Dendritic cell treated with granulocyte-macrophage colony-stimulating factor and Interleukin-4, amounts not matched to agents 40 ng/mL and 50 ng/mL, for 4 days (primary cell): ENCODE measurements at regions not wholly inside any gene's neighbourhood (a gene's known extent, or its start where the extent isn't known, plus 50 kb on each side); places are given as distances from the start of the nearest gene placed in this dataset.

Experiments
- H3K27ac Mint-ChIP-seq: one replicate; pipeline ENCODE4 v1.8.0; 2022; ENCODE audit warnings: mild to moderate bottlenecking, mixed read lengths
- H3K27me3 Mint-ChIP-seq: one replicate; pipeline ENCODE4 v1.8.0; 2022; ENCODE audit warnings: mild to moderate bottlenecking, mixed read lengths
- H3K36me3 Mint-ChIP-seq: one replicate; pipeline ENCODE4 v1.8.0; 2022; ENCODE audit warnings: low read depth, mixed read lengths
- H3K4me1 Mint-ChIP-seq: one replicate; pipeline ENCODE4 v1.8.0; 2022; ENCODE audit warnings: low read depth, mixed read lengths
- H3K4me3 Mint-ChIP-seq: one replicate; pipeline ENCODE4 v1.8.0; 2022; ENCODE audit warnings: mild to moderate bottlenecking, moderate library complexity, mixed read lengths
- H3K9me3 Mint-ChIP-seq: one replicate; pipeline ENCODE4 v1.8.0; 2022; ENCODE audit warnings: mixed read lengths
- intact Hi-C: fragments of 100-400 bp; cut with micrococcal nuclease; formaldehyde crosslinking; loops from one replicate; pipeline ENCODE4 v1.15.0; 2022

DNA sequence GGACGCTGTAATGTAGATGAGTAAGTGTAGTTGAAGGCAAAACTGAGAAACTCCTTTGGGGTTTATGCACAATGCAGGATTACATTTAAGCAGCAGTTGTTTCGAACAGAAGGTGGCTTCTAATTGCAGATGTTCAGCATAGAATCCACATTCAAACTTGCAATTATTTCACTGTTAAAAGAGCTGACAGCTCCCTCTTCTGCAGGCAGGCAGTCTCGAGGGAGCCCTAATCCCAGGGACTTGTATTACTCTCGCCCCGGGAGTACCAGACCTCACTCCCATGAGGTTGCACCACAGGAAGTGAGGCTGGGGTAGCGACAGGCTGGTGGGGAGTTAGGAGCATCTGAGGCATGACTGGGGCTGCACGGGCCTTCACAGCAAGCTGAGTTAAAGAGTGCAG is 484.3 kb upstream of the EEF2KMT start:
- intact Hi-C loops = no loop called here
- Mint-ChIP-seq H3K27ac (no peak overlapping the region), H3K4me1 (no peaks in the 10 kb centered on the region), H3K27me3 (no peaks in the 10 kb centered on the region), H3K9me3 (no peaks in the 10 kb centered on the region), H3K36me3 (no peaks in the 10 kb centered on the region), H3K4me3 (no peak overlapping the region)

DNA sequence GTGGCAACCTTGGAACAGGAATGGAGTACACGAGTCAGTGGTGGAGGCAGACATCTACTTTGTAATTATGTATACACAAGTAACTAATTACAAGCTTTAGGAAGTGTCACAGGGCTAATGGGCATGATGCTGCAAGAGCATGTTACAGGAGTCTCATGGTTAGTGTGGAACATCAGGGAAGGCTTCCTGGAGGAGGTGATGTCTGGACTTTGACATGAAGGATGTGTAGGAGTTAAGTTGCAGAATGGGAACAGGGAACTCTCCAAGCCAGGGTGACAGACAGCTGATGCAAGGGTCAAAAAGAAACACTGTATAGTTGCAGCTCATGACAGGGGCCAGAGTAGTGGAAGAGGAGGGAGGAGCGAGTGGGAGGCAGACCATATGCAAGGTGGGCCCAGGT is 483.8 kb upstream of the EEF2KMT start:
- H3K4me1 Mint-ChIP-seq = no peaks in the 10 kb centered on the region
- no peaks in the 10 kb centered on the region for H3K27me3 Mint-ChIP-seq
- intact Hi-C loops = no loop called here
- no peak overlapping the region for H3K27ac Mint-ChIP-seq
- no peak overlapping the region for H3K4me3 Mint-ChIP-seq
- no peaks in the 10 kb centered on the region for H3K9me3 Mint-ChIP-seq
- H3K36me3 Mint-ChIP-seq = no peaks in the 10 kb centered on the region

DNA sequence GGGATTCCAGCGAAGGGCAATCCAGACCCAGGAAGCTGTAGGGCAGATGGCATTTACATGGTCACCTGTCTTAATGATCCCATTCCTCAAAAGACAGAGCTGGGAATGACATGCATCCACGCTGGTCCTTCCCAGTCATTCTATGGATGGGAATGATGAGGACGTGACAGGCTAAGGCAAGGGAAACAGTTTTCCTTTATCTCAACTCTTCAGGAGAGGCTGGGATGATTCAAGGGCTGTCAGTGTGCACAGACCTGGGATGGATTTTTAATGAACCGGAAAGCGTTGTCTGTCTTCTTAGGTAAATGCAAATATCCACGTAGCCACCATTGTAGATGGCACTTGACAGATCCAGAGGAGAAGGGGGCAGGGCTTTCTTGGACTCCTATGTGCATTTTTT is 483.2 kb upstream of the EEF2KMT start:
- Mint-ChIP-seq H3K4me1 (no peaks in the 10 kb centered on the region), H3K27me3 (no peaks in the 10 kb centered on the region), H3K4me3 (no peak overlapping the region), H3K27ac (no peak overlapping the region), H3K9me3 (no peaks in the 10 kb centered on the region), H3K36me3 (no peaks in the 10 kb centered on the region)
- intact Hi-C loops = no loop called here

DNA sequence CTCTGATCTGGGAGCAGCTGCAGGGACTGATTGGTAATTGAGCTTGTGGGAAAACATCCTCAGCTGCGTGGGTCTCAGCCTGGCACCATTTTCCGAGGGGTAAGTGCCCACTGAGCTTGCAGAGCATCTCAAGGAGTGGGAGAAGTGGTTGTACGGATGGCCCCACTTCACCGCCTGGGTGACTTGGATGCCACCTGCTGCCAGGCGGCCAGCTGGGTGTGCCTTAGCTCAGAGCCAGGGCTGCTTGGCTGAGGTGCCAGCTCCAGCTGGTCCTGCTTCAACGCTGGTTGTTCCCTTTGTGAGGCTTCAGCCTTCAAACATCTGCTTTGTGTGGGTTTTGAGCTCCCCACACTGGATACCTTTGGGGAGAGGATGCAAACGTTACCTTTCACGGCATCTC is 482.7 kb upstream of the EEF2KMT start:
- no peaks in the 10 kb centered on the region for H3K36me3 Mint-ChIP-seq
- no peaks in the 10 kb centered on the region for H3K4me1 Mint-ChIP-seq
- intact Hi-C loops = no loop called here
- H3K4me3 Mint-ChIP-seq = no peak overlapping the region
- no peak overlapping the region for H3K27ac Mint-ChIP-seq
- H3K27me3 Mint-ChIP-seq = no peaks in the 10 kb centered on the region
- no peaks in the 10 kb centered on the region for H3K9me3 Mint-ChIP-seq

DNA sequence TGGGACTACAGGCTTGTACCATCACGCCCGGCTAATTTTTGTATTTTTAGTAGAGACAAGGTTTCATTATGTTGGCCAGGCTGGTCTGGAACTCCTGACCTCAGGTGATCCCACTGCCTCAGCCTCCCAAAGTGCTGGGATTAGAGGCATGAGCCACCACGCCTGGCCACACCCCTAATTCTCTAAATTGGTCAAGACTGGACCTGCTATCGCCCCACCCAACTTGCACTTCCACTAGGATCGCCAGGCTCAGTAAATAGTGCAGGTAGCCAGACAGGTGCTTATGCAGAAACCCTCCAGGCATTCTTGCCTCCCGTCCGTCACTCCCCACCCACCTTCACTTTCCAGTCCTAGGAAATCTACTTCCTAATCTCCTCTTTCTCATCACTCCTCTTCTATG is 481.4 kb upstream of the EEF2KMT start:
- Mint-ChIP-seq H3K9me3 (no peaks in the 10 kb centered on the region), H3K4me1 (no peaks in the 10 kb centered on the region), H3K4me3 (no peak overlapping the region), H3K27ac (no peak overlapping the region), H3K36me3 (no peaks in the 10 kb centered on the region), H3K27me3 (no peaks in the 10 kb centered on the region)
- intact Hi-C loops = no loop called here

DNA sequence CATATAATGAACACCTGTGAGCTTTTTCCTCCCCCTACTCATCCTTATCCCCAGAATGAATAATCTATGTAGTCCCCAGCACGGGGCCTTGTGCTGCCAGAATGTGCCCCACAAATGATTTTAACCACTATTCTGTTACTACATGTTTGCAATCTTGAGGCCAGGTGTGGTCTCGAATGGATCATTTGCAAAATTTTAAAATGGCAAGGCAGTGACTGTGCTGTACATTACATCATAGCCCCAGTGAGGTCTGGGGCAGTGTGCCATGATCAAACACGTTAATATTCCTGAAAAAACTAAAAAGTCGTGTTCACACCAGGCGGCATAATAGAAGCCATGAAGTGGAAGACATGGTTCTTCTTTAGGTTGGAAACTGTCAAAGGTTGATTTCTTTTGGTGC is 479.9 kb upstream of the EEF2KMT start:
- no peaks in the 10 kb centered on the region for H3K36me3 Mint-ChIP-seq
- H3K9me3 Mint-ChIP-seq = no peaks in the 10 kb centered on the region
- intact Hi-C loops = no loop called here
- no peaks in the 10 kb centered on the region for H3K4me1 Mint-ChIP-seq
- H3K27me3 Mint-ChIP-seq = no peaks in the 10 kb centered on the region
- no peak overlapping the region for H3K27ac Mint-ChIP-seq
- no peak overlapping the region for H3K4me3 Mint-ChIP-seq

DNA sequence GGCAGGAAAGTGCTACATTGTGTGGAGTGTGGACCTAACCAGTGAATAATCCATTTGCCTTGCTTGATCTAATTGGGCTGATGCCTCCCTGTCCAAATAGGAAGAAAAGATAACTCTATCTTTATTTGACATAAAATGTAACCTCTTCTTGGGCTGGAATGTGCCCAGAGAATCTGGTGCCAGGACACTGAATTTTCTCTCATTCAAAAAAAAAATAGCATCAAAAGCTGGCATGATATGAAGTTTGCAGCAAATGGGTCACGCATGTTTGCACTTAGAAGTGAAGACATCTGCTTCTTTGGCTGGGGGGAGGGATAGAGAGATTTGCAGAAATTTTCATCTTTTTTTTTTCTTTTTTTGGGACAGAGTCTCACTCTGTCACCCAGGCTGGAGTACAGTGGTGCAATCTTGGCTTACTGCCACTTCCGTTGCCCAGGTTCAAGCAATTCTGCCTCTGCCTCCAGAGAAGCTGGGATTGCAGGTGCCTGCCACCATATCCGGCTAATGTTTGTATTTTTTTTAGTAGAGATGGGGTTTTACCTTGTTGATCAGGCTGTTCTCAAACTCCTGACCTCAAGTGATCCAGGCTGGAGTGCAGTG is 478.2 kb upstream of the EEF2KMT start:
- Mint-ChIP-seq H3K4me3 (no peak overlapping the region), H3K4me1 (no peaks in the 10 kb centered on the region), H3K9me3 (no peaks in the 10 kb centered on the region), H3K27ac (no peak overlapping the region), H3K27me3 (no peaks in the 10 kb centered on the region), H3K36me3 (no peaks in the 10 kb centered on the region)
- intact Hi-C loops = no loop called here

DNA sequence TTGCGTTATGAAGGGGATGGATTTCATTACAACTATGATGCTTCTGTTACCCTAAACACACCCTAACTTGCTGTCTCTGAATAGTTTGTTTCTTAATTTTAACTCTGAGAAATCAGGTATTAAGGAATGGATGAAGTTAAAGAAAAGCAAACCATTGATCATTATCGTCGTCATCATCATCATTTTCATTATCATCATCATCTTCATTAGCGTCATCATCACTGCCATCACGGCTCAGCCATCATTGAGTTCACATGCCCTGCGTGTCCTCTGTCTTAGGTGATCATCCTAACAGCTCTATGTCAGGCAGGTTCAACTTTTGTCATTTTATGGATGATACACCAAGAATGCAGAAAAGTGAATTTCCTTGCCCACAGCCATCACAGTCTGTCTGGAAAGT is 477.5 kb upstream of the EEF2KMT start:
- Mint-ChIP-seq H3K36me3 (no peaks in the 10 kb centered on the region), H3K4me3 (no peak overlapping the region), H3K4me1 (no peaks in the 10 kb centered on the region), H3K27ac (no peak overlapping the region), H3K9me3 (no peaks in the 10 kb centered on the region), H3K27me3 (no peaks in the 10 kb centered on the region)
- intact Hi-C loops = no loop called here

DNA sequence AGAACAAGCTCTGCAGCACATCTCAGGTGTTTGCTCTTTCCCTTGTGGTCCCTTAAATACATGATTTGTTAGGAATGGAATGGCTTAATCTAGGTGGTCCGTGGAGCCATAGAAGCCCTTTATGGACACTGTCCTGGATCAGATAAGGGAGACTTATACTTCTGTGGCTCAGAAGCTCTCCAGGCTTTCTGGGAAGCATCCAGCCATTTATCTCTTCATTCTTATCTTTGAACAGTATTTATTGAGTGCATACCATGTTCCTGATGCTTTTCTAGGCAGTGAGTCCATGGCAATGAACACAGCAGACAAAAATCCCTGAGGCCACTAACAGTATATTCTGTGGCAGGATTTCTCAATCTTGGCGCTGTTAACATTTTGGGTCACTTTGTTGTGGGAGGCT is 474.5 kb upstream of the EEF2KMT start:
- H3K36me3 Mint-ChIP-seq = no peaks in the 10 kb centered on the region
- no peak overlapping the region for H3K4me3 Mint-ChIP-seq
- intact Hi-C loops = no loop called here
- no peaks in the 10 kb centered on the region for H3K9me3 Mint-ChIP-seq
- H3K27ac Mint-ChIP-seq = no peak overlapping the region
- no peaks in the 10 kb centered on the region for H3K27me3 Mint-ChIP-seq
- H3K4me1 Mint-ChIP-seq = no peaks in the 10 kb centered on the region

DNA sequence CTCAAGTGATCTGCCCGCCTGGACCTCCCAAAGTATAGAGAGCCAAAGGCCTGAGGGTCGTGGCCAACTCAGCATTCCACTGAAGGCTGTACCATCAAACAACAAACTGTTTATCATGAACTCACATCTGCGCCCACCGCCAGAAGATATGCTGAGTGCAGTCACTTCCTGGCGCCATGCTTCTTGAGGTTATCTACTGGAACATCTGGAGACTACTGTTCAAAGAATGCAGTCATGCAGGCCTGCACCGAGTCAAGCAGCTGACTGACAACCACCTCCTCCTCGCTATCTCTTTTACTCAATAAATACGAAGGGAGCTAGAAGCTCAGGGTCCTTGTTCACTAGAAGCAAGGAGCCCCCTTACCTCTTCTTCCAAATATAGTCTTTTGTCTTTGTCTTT is 473.9 kb upstream of the EEF2KMT start:
- no peaks in the 10 kb centered on the region for H3K4me1 Mint-ChIP-seq
- no peaks in the 10 kb centered on the region for H3K36me3 Mint-ChIP-seq
- no peaks in the 10 kb centered on the region for H3K27me3 Mint-ChIP-seq
- intact Hi-C loops = no loop called here
- no peaks in the 10 kb centered on the region for H3K9me3 Mint-ChIP-seq
- no peak overlapping the region for H3K27ac Mint-ChIP-seq
- no peak overlapping the region for H3K4me3 Mint-ChIP-seq

DNA sequence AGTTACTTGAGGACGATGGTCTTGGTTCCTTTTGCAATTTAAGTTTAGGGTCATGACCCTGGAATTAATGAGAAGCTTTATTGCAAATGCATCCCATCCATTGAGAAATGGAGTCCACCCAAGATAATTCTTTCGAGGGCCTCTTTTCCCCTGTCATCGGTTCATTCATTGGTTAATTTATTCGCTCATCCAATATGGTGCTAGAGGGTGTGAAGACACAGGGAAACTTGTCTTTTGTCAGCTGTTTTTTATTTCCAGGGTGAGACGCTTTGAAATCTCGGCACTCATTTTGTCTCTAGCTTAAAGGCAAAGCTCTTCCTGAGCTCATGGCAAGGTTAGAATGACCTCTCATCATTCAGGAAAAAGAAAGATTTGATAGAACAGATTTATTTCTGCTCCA is 464.2 kb upstream of the EEF2KMT start:
- intact Hi-C loops = no loop called here
- Mint-ChIP-seq H3K9me3 (peaks cover 18% of the 10 kb centered on the region), H3K4me3 (no peak overlapping the region)

DNA sequence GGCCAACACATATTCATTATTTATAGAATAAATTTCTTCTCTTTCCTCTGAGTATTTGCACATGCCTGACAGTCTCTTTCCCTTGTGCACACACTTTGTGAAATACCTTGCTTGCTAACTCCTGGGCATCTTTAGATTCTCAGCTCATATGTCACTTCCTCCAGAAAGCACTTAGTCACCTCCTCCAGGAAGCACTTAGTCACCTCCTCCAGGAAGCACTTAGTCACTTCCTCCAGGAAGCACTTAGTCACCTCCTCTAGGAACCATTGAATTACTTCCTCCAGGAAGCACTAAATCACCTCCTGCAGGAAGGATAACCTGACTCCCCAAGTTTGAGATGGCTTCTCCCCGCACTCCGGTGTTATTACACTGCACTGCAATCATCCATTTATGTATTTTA is 462.5 kb upstream of the EEF2KMT start:
- Mint-ChIP-seq H3K27me3 (no peaks in the 10 kb centered on the region), H3K4me3 (no peak overlapping the region), H3K36me3 (no peaks in the 10 kb centered on the region), H3K27ac (no peak overlapping the region), H3K9me3 (peaks cover 18% of the 10 kb centered on the region), H3K4me1 (no peaks in the 10 kb centered on the region)
- intact Hi-C loops = no loop called here

More for the DNA sequence above, 464.2 kb upstream of the EEF2KMT start:
- Mint-ChIP-seq H3K4me1 (no peaks in the 10 kb centered on the region), H3K27ac (no peak overlapping the region), H3K27me3 (no peaks in the 10 kb centered on the region), H3K36me3 (no peaks in the 10 kb centered on the region)

DNA sequence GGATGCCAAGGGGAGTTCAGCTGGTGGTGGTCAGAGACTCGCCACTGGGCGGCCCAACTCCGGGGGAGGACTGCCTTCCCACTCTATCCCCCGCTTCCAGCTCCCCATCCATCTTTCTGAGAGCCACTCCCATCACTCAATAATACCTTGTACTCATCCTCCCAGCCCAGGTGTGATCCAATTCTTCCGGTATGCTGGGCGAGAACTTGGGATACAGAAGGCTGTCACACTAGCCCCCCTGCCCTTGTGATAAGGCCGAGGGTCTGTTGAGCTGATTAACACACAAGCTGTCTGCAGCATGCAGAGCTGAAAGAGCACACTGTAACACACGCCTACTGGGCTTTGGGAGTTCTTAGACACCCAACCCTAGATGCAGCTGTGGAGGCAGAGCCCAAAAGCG is 460.4 kb upstream of the EEF2KMT start:
- H3K27me3 Mint-ChIP-seq = no peaks in the 10 kb centered on the region
- no peaks in the 10 kb centered on the region for H3K36me3 Mint-ChIP-seq
- peaks cover 18% of the 10 kb centered on the region for H3K9me3 Mint-ChIP-seq
- H3K27ac Mint-ChIP-seq = no peak overlapping the region
- H3K4me1 Mint-ChIP-seq = no peaks in the 10 kb centered on the region
- intact Hi-C loops = no loop called here
- no peak overlapping the region for H3K4me3 Mint-ChIP-seq

DNA sequence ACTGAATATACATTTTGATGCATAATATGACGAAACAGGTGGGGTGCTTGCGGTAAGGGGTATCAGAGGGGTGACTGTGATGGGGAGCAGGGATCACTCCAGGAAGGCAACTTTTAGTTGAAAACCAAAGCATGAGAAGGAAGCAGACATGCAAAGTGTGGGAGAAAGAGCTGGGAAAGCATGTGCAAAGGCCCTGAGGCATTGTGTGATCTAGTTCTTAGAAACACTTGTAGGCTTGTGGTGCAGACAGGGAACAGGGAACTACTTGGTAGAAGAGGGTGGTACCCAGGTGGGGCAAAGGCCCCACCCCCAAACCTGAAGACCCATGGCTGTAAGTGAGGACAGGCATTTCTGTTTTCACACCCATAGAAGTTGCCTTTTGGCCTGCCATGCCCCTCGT is 459.9 kb upstream of the EEF2KMT start:
- Mint-ChIP-seq H3K9me3 (peaks cover 18% of the 10 kb centered on the region), H3K27me3 (no peaks in the 10 kb centered on the region), H3K27ac (no peak overlapping the region), H3K4me1 (no peaks in the 10 kb centered on the region), H3K4me3 (no peak overlapping the region), H3K36me3 (no peaks in the 10 kb centered on the region)
- intact Hi-C loops = no loop called here

DNA sequence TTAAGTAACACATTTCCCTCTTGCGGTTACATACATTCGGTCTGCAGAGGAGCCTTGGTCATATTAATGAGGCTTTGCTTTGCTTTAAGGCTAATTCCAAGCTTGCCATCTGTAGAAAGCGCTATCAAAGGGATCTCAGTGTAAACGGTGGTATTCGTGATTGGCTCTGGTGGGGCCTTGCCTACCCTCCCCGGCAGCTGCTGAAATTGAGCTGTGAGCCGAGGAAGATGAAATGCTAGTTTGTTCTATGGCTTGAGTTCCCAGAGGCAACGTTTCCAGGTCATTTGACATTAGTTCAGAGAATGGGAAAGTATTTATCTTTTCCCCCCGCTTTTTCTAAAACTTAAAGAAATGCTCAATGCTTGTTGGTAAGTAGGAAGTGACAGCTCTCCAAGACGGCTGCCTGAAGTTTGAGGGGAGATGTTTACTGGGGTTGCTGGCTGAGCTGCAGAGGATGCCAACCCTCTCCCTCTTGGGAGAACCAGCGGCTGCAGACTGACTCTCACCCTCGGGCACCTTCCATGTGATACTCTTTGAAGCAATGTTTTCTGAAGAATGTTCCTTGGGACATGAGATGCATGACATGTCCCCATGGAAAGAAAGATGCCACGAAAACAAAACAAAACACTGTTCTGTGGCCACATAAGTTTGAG is 458.7 kb upstream of the EEF2KMT start:
- intact Hi-C loops = no loop called here
- H3K36me3 Mint-ChIP-seq = no peaks in the 10 kb centered on the region

More for the DNA sequence above, 458.7 kb upstream of the EEF2KMT start:
- peaks cover 18% of the 10 kb centered on the region for H3K9me3 Mint-ChIP-seq
- H3K27me3 Mint-ChIP-seq = no peaks in the 10 kb centered on the region
- no peaks in the 10 kb centered on the region for H3K4me1 Mint-ChIP-seq
- H3K27ac Mint-ChIP-seq = no peak overlapping the region
- no peak overlapping the region for H3K4me3 Mint-ChIP-seq
